ENCODE measurements at regions not wholly inside any gene's neighbourhood (a gene's known extent, or its start where the extent isn't known, plus 50 kb on each side); places are given as distances from the start of the nearest gene placed in this dataset.

GRCh38 chrX:3522101-3522650 is 175.7 kb upstream of the MXRA5 start:
- TF ChIP-seq POLR2A (IDR thresholded peaks at IDR 0.05) (no peak), POLR2AphosphoS5 (IDR thresholded peaks at IDR 0.05) (no peak)

Measured in breast epithelium (tissue), 3 donors.